ENCODE measurements at regions not wholly inside any gene's neighbourhood (a gene's known extent, or its start where the extent isn't known, plus 50 kb on each side); places are given as distances from the start of the nearest gene placed in this dataset.

DNA sequence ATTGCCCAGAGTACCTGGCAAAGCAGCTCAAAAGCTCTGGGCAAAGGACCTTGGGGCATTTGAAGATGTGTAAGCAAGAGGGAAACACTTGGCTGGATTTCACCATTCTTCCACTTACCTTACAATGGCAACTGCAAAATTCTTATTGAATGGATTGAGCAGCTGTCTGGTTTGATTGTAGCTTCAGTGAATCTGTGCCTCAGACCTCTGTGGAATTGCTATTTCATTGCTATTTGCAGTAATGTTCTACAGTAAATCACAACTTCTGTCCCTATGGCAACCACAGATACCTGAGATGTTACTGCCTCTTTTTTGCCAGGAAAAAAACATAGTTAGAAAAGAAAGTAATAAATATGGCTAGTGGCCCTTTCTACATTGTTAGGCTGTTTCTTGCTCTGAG is 519.5 kb downstream of the SUCLA2 start:
- H3K4me3 ChIP-seq (ENCODE audit: low read depth, low read length): no peak overlapping the region
- TF ChIP-seq, protein P1, sequence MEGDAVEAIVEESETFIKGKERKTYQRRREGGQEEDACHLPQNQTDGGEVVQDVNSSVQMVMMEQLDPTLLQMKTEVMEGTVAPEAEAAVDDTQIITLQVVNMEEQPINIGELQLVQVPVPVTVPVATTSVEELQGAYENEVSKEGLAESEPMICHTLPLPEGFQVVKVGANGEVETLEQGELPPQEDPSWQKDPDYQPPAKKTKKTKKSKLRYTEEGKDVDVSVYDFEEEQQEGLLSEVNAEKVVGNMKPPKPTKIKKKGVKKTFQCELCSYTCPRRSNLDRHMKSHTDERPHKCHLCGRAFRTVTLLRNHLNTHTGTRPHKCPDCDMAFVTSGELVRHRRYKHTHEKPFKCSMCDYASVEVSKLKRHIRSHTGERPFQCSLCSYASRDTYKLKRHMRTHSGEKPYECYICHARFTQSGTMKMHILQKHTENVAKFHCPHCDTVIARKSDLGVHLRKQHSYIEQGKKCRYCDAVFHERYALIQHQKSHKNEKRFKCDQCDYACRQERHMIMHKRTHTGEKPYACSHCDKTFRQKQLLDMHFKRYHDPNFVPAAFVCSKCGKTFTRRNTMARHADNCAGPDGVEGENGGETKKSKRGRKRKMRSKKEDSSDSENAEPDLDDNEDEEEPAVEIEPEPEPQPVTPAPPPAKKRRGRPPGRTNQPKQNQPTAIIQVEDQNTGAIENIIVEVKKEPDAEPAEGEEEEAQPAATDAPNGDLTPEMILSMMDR (IDR thresholded peaks at IDR 0.05; ENCODE audit: borderline replicate concordance, insufficient read depth, low read depth, low read length): no peak

GRCh38 chr13:47480951-47481350 is 520.1 kb downstream of the SUCLA2 start:
- H3K4me3 ChIP-seq (ENCODE audit: low read depth, low read length): no peak overlapping the region
- TF ChIP-seq, protein P1 (IDR thresholded peaks at IDR 0.05; ENCODE audit: borderline replicate concordance, insufficient read depth, low read depth, low read length): no peak

DNA sequence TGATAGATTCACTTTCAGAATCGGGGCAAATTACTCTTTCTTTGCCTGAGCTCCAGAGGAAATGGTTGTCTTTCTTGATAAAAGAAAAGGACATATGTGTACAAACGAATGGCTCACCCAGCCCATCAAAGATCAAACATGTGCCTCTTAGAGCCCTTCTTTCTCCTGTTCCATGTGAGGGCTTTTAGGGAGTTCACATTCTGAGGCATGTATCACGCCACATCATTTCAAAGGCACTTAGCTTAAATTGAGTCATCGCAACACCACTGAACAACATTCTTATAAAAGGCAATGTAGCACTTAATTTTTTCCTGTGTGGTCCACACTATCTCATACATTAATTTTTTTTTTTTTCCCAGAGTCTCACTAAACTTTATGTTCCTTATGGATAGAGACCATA is 521.0 kb downstream of the SUCLA2 start:
- TF ChIP-seq, protein P1 (IDR thresholded peaks at IDR 0.05; ENCODE audit: borderline replicate concordance, insufficient read depth, low read depth, low read length): no peak
- H3K4me3 ChIP-seq (ENCODE audit: low read depth, low read length): no peak overlapping the region

- TF ChIP-seq, protein P1 (IDR thresholded peaks at IDR 0.05; ENCODE audit: borderline replicate concordance, insufficient read depth, low read depth, low read length): no peak
- H3K4me3 ChIP-seq (ENCODE audit: low read depth, low read length): no peak overlapping the region
Observed at GRCh38 chr13:47478985-47479384, 522.1 kb downstream of the SUCLA2 start.

DNA sequence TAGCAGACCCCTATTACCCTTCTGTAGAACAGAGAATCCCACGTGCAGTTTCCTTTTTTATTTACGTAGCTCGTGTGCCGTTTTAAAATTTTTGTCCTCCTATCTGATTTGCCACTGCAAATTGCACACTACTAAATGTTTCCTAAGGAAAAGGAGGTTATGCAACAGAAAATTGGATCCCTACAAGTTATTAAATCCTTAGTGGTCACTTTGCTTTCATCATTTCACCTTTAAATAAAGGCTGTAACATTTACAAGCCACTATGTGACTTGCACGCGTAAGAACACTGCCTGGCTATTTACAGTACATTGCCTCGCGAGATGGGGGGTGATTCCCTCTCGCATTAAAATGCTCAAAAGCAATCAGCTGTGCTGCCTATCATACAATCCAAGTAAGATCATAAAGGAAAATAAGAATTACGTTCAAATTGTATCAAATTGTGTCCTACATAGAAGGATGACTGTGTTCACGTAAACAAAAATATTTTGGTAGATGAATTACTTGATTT is 525.6 kb downstream of the SUCLA2 start:
- H3K4me3 ChIP-seq (ENCODE audit: low read depth, low read length): no peak overlapping the region

DNA sequence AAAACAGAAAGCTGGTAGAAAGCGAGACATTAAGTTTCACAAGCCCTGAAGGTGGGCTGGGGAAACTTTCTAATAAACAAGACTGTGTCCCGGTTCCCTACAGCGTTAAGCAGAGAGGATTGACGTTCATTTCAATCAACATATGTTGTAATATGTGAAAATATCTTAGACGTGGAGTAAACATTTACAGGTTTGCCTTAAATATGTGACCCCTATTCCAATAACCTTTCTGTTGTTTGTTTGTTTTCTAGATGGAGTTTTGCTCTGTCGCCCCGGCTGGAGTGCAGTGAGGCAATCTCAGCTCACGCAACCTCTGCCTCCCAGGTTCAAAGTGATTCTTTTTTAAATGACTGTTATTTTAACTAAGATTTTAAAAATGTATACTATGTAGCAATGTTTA is 526.2 kb downstream of the SUCLA2 start:
- TF ChIP-seq, protein P1 (IDR thresholded peaks at IDR 0.05; ENCODE audit: borderline replicate concordance, insufficient read depth, low read depth, low read length): no peak
- H3K4me3 ChIP-seq (ENCODE audit: low read depth, low read length): no peak overlapping the region

More for the DNA sequence above, 525.6 kb downstream of the SUCLA2 start:
- TF ChIP-seq, protein P1 (IDR thresholded peaks at IDR 0.05; ENCODE audit: borderline replicate concordance, insufficient read depth, low read depth, low read length): no peak

DNA sequence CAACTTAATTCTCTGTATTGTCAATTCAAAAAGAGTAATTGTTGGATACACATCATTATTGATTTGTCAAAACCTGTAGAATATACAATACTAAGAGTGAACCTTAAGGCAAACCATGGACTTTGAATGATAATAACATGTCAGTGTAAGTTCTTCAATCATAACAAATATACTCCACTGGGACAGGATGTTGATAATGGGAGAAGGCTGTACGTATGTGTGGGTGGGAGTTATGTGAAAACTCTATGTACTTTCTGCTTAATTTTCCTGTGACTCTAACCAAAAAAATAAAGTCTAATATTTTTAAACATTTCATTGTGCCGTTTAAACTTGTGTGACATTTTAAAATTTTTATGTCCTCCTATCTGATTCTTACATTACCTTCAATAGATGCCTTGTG is 526.7 kb downstream of the SUCLA2 start:
- TF ChIP-seq, protein P1 (IDR thresholded peaks at IDR 0.05; ENCODE audit: borderline replicate concordance, insufficient read depth, low read depth, low read length): no peak
- H3K4me3 ChIP-seq (ENCODE audit: low read depth, low read length): no peak overlapping the region

Measured in GM12875 (cell line).